DMS53 (cell line): ENCODE measurements at regions not wholly inside any gene's neighbourhood (a gene's known extent, or its start where the extent isn't known, plus 50 kb on each side); places are given as distances from the start of the nearest gene placed in this dataset.
A peak's percentile ranks its signal among the peaks of the same experiment; 100 is the strongest.

Experiments
- DNase-seq: peaks from one replicate; lab custom pipeline; 2025; lab: John Stamatoyannopoulos, UW

DNA sequence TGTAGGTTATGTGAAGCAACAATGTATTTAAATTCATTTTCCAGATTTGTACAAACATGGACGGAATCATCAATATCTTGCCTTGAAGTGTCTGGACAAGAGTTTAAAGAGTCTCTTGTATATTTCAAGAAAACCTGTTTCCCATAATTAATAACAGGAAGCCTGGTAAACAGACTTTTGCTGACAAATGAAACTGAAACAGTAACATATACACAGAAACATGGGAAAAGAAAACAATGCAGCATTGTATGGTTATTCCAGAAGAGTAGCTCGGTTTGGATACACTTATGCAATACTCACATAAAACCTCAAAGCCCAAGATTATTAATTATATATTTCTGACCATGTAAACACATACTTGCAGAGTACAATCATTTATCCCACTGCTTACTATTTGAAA lies 265.5 kb downstream of the PTPRC start:
- no peak for DNase-seq

DNA sequence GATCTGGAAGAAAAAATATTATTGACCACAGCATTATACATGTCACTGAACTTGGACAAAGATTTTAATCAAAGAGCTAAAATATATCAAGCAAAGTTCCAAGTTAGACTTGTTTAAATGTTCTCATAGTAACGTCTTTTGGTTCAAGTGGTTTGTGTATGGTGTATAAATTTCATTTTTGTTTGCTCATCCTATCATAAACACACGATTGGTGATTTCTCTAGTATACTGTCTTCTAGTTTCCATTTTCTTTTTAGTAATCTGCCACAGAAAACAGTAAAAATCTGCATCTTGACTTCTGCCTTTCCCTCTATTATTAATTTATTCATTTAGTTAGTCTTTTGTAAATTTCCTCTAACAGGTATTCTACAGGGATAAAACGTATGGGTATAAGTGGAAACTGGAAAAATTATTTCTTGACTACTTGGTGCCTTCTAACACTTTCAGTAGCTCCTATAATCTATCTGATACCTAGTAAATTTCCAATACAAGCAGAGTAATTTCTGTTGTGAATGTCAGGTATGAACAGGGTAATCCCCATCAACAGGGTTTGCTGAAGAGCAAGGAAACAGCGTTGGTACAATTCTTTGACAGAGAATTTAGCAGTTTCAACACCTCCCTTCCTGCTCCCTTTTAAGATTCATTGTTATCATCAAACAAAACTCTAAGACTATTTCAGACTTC lies 268.0 kb downstream of the PTPRC start:
- no peak for DNase-seq

DNA sequence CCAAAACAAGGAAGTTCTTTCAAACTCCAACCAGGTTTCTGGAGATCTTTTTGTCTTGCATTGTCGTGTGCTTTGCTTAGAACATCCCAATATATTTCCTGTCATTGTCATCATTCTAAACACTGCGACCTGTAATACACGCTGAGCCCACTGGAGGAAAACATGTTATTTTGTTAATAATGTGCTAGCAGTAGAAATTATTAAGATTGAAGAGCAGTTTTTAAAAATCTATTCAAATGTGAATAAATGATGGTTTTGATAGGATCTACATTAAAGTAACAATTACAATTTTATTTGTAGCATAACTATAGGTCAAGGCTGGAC lies 268.5 kb downstream of the PTPRC start:
- no peak for DNase-seq

DNA sequence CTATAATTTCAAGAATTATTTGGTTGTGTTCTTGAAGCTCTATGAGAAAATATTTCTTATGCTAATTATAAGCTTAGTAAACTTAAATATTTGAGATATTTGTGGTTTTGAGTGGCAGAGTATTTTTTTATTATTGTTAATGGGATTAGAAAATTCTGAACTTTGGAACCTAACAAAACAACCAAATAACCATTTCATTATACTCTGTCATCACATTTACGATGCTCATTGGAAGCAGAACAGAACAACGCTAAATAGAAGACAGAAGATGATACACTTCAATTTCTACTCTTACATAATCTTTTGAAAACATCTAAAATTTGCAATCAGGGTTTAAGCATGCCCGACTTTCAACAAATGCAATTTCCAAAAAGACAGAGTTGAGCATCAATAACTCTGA lies 270.2 kb downstream of the PTPRC start:
- DNase-seq, result no peak

DNA sequence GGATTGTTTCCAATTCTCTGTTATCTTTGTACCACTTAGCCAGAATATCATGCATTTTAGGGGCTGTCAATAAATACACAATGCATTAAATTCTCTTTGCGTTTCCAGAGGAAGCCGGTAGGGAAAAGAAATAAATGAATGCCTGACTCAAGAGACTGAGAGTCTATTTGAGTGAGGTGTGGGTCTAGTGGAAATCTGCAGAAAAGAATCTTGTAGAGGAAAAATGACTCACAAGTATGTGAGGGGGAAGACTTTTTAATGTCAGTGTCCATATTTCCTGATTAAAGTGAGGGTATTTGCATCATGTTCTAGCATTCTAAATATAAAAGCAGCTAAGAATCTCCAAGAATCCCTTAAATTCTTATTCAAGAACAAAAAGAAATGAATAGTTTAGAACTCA lies 271.1 kb downstream of the PTPRC start:
- no peak for DNase-seq

DNA sequence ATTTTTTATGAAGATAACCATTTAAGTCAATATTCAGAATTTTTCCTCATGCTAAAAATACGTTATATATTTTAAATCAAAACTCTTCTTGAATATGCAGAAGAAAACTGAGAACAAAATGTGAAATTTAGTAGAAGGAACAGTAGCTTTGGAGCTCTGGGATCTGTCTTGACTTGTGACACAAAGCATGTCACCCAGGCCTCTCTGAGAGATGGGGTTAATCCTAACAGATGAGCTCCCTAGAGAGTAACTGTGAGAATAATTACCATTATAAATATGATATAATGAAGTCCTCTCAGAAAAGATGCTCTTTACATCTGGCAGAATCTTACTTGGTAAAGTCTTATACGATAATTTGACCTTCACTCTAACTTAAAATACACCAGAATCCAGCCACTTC lies 272.0 kb downstream of the PTPRC start:
- DNase-seq, result no peak

DNA sequence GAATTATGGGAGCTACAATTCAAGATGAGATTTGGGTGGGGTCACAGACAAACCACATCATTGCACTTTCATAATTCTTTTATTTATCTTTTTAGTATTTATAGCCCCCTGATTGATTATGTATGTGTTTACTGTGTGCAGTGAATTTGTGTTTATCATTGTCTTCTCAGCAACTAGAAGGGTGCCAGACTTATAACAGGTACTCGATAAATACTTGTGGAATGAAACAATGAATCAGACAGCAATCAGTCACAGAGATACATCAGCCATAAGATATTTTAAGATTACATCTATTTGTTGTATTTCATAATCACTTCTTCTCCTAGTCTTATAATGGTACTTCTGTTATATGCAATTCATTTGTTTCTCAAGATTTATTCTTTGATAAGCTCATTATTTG lies 273.2 kb downstream of the PTPRC start:
- no peak for DNase-seq

DNA sequence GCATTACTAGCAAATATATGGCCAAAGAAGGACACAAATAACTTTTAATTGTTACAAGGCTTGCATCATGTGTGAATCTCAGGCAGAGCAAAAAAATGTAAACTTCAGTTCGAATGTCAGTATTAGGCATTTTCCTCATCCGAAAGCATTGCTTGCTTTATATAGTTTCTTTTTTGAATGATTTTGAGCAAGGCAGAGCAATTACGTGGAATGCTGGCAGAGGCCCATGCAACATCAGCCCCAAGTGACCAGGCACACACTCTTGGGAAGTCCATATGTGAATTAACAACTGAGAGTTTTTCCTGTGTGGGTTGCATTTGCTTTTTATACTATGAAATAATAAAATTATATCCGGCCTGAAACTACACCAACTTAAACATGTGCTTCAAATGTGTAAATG lies 274.8 kb downstream of the PTPRC start:
- no peak for DNase-seq

DNA sequence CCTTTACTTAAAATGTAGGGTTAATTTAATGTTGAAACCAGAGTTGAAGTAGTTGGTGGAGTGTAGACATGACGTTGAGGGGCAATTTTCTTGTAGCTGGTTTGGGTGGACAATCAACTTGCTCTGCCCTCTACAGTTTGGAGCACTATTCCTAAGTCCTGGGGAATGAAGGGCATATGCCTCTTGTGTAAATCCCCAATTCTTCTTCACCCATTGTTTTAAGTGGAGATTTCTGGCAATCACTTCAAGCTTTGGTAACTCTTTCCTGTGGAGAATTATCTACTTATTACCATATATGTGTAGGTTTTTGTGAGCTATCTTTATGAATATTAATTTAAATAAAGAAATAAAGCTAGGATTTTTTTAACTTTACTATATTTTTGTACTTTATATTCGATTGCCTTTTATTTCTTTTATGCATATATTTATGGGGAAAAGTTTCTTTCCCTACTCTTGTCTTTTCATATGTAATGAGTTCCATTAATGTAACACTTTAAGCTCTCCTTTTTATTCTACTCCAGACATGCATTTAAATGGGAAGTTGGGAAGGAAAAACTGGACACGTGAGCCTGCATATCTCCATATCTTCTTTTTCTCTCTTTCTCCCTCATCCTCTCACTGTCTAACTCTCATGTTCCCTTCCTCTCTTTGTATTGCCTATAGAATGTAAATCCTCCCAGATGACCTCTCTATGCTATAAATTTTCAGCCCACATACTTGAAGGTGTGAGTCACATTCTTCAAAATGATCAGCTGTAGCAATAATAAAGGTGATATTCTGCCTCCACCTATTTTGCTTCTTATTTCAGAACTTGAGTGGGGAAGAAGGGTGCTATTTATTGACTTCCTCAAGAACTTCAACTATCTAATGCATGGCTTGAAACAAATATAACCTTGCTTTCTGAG lies 276.7 kb downstream of the PTPRC start:
- DNase-seq, result peak; percentile 16

DNA sequence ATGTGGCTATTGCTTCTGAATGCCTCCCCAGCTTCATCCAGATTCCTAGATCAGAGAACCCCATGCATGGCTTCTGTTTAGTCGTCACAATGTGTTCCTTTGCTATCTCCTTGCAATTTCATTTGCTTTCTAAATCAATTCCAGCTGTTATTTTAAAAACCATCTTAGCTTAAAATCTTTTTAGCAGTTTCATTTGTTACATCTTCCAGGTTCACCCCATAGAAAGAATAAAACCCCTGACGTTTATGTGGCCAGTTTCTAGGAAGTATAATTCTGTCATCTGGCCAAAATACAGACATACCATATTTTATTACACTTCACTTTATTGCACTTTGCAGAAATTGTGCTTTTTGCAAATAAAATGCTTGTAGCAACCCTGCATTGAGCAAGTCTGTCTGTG lies 278.4 kb downstream of the PTPRC start:
- DNase-seq, result no peak

DNA sequence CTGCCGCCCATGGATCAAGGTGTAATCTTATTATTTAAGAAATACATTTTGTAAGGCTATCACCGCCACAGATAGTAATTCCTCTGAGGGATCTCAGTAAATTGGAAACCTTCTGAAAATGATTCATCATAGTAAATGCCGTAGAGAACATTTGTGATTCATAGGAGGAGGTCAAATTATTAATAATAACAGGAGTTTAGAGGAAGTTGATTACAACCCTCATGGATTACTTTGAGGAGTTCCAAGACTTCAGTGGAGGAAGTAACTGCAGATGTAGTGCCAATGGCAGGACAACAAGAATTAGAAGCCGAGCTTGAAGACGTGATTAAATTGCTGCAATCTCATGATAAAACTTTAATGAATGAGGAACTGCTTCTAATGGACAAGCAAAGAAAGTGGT lies 280.1 kb downstream of the PTPRC start:
- DNase-seq, result no peak

DNA sequence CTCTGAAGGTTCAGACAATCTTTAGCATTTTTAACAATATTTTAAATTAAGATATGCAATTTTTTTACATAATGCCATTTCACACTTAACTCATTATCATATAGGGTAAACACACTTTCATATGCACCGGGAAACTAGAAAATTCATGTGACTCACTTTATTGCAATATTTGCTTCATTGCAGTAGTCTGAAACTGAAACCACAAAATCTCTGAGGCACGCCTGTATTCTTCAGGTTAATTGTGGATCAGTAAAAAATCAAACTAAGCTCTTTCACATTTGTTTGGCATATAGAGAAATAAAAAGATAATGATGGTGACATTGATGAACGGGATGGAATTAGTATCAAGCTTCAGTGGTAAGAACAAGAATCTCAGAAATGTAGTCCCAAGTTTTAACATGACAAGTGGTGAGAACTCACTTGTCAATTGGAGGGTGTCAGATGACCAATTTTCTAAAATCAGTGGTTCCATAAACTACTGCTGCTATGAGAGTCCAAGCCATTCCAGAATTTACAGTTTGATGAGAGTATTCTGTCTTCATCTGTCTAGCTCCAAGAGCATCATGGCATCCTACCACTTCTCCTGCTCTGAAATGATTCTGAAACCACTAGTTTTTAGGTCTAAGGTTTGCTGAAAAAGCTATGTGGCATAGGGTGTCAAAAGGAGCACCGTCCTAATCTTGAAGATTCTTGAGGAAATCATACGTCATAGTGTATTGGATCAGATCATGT lies 281.0 kb downstream of the PTPRC start:
- no peak for DNase-seq

DNA sequence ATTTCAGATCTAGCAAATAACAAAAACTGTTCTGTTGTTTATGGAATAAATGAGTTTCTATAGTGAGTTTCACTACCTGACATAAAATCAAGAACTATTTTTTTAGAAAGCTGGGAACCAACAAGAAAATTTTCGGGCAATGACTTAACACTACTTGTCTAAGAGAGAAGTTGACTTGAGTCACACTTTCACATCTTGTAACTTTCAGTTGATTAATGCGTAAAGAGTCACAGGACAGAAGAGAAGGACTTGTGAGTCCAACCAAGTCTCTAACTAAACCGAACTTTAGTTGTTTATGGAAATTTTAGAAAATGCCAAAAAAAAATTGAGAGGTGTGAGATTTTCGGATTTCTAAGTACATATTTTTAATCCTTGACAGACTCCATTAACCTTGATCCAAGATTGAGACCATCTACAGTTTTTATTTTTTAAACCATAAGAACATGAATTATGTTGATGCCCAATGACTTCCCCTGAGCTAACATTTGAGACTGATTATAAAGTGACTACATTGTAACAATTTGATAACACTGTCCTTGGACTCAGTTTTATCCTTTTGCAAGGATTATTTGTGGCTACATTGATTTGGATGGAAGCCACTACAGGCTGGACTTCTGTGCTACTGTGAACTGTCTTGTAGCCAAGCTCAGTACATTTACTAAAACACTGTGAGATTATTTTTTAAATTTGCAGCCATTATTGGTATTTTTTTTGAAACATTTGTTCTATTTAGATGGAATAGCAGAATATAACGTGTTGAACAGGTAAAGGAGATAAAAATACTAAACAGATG lies 284.0 kb downstream of the PTPRC start:
- DNase-seq, result no peak

DNA sequence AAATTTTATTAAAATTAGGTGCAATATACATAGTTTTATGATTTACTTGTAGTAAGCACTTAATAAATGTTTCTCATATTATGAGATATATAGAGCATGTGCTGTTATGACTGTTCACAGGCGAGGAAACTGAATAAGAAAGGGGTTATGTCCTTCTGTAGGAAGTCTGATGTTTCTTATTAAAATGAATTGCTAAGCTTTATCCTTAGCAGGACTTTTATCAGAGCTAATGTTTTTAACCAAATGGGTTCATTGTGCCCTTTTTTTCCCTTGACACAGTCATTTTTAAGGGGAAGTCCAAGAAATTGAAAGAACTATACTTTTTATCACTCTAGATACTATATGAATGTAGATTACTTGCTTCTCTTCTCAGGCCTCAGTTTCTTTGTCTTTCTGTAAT lies 285.2 kb downstream of the PTPRC start:
- no peak for DNase-seq

DNA sequence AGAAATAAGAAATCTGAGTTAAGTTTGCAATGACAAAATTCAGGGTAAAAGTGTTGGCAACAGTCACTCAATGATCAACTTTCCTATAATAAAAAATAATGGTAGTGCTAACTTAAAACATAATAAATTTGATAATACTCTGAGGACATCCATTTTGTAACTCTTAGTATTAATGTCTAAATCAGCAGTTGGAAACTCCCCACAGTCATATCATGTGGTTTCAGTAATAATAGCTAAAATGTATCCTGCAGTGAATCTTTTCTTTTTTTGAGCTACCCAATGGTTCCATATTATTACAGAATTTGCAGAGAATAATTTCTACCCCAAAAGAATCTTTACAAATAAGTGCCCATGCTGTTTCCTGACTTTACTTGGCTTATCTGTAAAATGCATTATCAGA lies 286.7 kb downstream of the PTPRC start:
- no peak for DNase-seq

DNA sequence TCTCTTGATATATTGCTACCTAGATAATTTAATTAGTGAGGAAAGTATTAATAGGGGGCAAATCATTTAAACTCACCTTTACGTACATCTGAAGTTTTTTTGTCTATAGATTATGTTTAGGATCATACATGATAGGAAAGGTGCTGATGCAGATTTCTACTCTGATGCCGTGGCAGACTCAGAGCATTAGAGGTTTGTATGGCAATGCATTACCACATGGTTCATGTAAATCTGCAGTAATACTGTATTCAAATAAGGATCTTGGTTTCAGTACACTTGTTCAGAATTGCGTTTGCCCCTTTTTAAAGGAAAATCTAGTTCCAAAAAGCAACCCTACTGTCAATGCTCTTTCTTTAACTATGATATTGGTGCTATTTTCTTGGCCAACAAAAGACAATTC lies 288.3 kb downstream of the PTPRC start:
- no peak for DNase-seq

DNA sequence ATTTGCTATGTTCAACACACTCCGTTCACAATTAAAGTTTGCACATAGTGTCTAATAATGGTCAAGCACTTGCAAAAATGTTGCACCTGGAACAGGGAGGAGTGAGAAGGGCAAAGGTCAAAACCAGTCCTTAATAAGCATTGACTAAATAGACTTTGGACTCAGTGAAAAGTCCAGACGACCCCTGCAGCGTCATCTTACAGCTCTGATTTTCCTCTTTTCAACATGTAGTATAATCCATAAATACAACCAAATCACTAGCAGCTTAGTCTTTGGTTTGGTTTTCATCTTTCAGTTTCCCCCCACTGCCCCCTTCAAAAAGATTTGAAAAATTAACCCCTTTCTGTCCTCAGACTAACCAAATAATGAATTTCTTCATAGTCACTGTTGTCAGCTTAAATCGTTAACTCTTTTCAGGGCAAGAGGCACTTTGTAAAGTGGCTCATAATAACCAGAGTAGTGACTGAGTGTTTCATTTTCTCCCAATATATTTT lies 290.3 kb downstream of the PTPRC start:
- DNase-seq, result peak; percentile 72

DNA sequence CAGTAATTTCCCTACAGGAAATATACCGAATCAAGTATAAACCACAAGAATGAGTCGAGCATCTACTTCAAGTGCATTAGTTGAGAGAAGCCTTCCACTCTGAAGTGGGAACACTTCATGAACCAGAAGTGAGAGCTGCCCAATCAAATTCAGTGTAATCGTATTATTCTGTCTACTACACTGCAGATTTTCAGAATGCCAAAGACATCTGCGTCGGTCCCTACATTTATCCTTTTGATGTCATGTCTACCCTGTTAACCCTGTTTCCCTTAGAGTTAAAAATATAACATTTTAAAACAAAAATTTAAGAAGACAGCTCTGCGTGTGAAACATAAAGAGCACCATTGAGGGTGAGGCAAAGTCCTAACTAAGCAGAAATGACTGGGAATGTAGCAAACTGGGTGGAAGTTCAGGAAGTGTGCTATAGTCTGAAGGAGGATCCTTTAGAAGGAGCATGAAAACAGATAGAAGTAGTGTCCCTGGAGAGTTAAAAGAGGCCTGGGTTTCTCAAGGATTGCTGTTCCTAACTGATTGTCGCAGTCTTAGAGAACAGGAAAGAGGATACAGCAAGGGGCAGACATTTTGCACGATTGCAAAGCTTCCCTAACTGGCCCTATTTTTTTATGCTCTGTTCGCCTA lies 291.2 kb downstream of the PTPRC start:
- DNase-seq, result peak; percentile 83

DNA sequence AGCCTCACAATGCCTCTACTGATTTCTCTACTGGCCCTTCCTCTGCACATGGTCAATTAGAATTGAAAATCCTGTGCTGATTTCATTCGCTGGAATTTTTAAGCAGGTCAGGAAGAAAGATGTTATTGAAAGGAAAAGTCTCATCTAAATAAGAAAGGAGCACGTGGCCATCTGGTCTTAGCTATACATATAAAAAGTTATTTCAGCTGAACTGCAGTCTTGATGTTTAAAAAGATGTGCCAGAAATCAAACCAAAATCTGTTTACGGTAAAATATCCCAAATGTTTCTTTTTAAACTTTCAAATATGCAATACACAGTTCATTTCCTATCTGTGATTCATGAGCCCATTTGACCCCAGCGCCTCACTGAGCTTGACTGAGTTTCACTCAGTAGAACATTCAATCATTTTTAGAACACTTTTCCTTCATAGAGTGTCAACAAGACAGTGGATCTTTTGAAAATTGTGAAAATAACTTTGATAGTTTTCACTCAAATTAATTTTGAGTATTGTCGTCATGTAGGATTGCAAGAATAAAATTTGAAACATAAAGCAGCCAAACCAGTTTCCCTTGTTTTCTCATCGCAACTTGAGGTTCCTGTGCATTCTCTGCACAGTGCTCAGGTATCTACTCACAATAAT lies 293.6 kb downstream of the PTPRC start:
- DNase-seq, result peak; percentile 85

DNA sequence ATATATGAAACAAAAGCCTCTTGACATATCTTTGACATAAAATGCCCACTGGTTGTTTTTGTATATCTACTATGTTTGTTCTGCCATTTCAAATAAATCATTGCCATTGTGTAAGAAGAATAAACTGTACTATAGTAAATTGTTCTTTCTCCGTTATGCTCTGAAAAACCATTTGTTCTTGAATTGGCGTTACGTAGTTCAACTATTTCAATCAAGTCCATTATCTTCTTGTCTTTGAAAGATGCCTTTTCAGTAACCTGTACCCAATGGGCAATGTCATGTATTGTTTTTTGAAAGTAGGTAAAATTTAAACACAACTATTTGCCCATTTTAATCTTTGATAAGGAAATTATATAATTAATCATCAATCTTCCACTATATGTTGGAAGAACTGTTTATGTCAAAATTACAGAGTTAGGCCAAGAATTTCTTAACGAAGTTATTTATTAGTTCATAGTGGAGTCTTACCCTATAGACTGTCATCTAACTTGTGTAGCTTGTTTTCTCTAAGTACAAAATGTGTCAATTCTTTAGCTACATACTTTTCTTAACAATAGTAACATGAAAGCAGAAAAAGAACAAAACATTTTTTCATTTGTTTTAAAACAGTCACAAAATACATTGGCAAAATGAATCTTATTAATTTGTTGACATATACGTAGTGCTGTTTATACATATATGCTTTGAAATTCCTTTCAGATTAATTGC lies 294.8 kb downstream of the PTPRC start:
- DNase-seq, result peak; percentile 37
